HepG2 (cell line): ENCODE measurements at regions not wholly inside any gene's neighbourhood (a gene's known extent, or its start where the extent isn't known, plus 50 kb on each side); places are given as distances from the start of the nearest gene placed in this dataset.

ENCODE experiments used
- ATAC-seq: fragments of 200-7000 bp; cut with Tn5 transposase; 3 replicates; pipeline ENCODE4 v1.9.1; 2020; ENCODE audit warnings: mild to moderate bottlenecking, moderate library complexity
- BruUV-seq: library from RNA; stranded (reverse); fragments of 400-500 nt; replicated peaks from 2 replicates; lab custom pipeline; 2021; lab: Mats Ljungman, UMichigan
- CTCF ChIA-PET: fragments of 300-600 bp; formaldehyde crosslinking; extraction: SDS; loops from one replicate; lab custom pipeline; 2021; ENCODE audit warnings: low total read pairs, inconsistent platforms, low intra/inter-chr PET ratio; lab: Yijun Ruan, JAX
- POLR2A ChIA-PET: fragments of 350-600 bp; sonication (Branson Sonifier 250); formaldehyde crosslinking; loops from one replicate; lab custom pipeline; 2020; ENCODE audit warnings: antibody characterized with exemption, inconsistent platforms; lab: Yijun Ruan, JAX
- DNase-seq: peaks from one replicate; pipeline ENCODE4 v3.0.0-alpha.2; 2015; ENCODE audit warnings: low spot score
- FAIRE-seq: peaks from 3 replicates; lab custom pipeline; 2011; peaks lifted over from hg19 to GRCh38; lab: Jason Lieb, UNC
- H2AFZ ChIP-seq: one replicate; pipeline ENCODE4 v1.6.1; 2011; ENCODE audit warnings: low read length, inconsistent platforms
- H3K27ac ChIP-seq: fragments of 300-600 bp; 3 replicates; pipeline ENCODE4 v1.8.0; 2011; ENCODE audit warnings: mixed run types, mild to moderate bottlenecking, mixed read lengths, low read length, inconsistent platforms; ENCODE audit not compliant: insufficient read depth; ENCODE audit errors: extremely low read length
- H3K27me3 ChIP-seq, 2 experiments: fragments of 200-600 bp in 1 of 2; 2 replicates in 1 of 2; 3 replicates in 1 of 2; pipeline versions ENCODE4 v1.6.0 to v1.8.0; 2011; ENCODE audit warnings: low read length in 2 of 2, mild to moderate bottlenecking in 2 of 2, moderate library complexity in 2 of 2, inconsistent platforms in 1 of 2; ENCODE audit not compliant: insufficient read depth in 2 of 2, control insufficient read depth in 1 of 2
- H3K36me3 ChIP-seq, 2 experiments: fragments of 200-600 bp in 1 of 2; replicated peaks in 1 of 2; 2 replicates in 1 of 2; 3 replicates in 1 of 2; pipeline versions ENCODE4 v1.5.1 to v1.8.0; 2011; ENCODE audit warnings: low read length in 2 of 2, inconsistent platforms in 1 of 2; ENCODE audit not compliant: insufficient read depth in 2 of 2, control insufficient read depth in 1 of 2
- H3K4me1 ChIP-seq: 2 replicates; pipeline ENCODE4 v1.5.1; 2012; ENCODE audit warnings: low read length, inconsistent platforms; ENCODE audit not compliant: insufficient read depth
- H3K4me2 ChIP-seq: 2 replicates; pipeline ENCODE4 v1.6.0; 2011; ENCODE audit warnings: low read depth, low read length, inconsistent platforms
- H3K4me3 ChIP-seq, 3 experiments: fragments of 200-600 bp in 1 of 3; sonication (generic), shearing (Covaris generic) in 1 of 3; replicated peaks in 1 of 3; 2 replicates each; pipeline ENCODE4 v1.5.1; 2011 to 2016; ENCODE audit warnings: low read length in 3 of 3, inconsistent platforms in 2 of 3, low read depth in 2 of 3, mild to moderate bottlenecking in 2 of 3, control low read depth in 1 of 3, mixed read lengths in 1 of 3; ENCODE audit not compliant: insufficient read depth in 1 of 3
- H3K79me2 ChIP-seq: one replicate; pipeline ENCODE4 v1.6.1; 2011; ENCODE audit warnings: low read length, inconsistent platforms; ENCODE audit not compliant: insufficient read depth
- H3K9ac ChIP-seq: 2 replicates; pipeline ENCODE4 v1.6.0; 2011; ENCODE audit warnings: mild to moderate bottlenecking, low read depth, low read length, inconsistent platforms; ENCODE audit not compliant: insufficient read depth
- H3K9me3 ChIP-seq: 2 replicates; pipeline ENCODE4 v1.5.1; 2012; ENCODE audit warnings: mild to moderate bottlenecking, low read length
- H4K20me1 ChIP-seq: 2 replicates; pipeline ENCODE4 v1.6.0; 2011; ENCODE audit warnings: inconsistent platforms, mild to moderate bottlenecking, low read length, moderate library complexity; ENCODE audit not compliant: insufficient read depth
- CSRNP2 ChIP-seq: sonication (generic); formaldehyde crosslinking; conservative IDR thresholded peaks from 2 replicates; pipeline ENCODE4 v1.8.0; 2022; ENCODE audit warnings: low read depth, missing genetic modification reagents
- E2F1 ChIP-seq: sonication (generic); formaldehyde crosslinking; IDR thresholded peaks from 2 replicates; pipeline ENCODE4 v1.5.0; 2020; ENCODE audit warnings: missing genetic modification reagents
- GTF2F1 ChIP-seq: fragments of 150-350 bp; IDR thresholded peaks from 2 replicates; pipeline ENCODE4 v1.6.1; 2014; ENCODE audit warnings: low read length
- MIXL1 ChIP-seq: IDR thresholded peaks from 2 replicates; pipeline ENCODE4 v1.6.1; 2016
- NFE2 ChIP-seq: sonication (generic); formaldehyde crosslinking; IDR thresholded peaks from 2 replicates; pipeline ENCODE4 v1.4.0; 2020; ENCODE audit warnings: missing genetic modification reagents
- PLSCR1 ChIP-seq: sonication (generic); formaldehyde crosslinking; IDR thresholded peaks from 2 replicates; pipeline ENCODE4 v1.5.0; 2020; ENCODE audit warnings: missing genetic modification reagents, mild to moderate bottlenecking, borderline replicate concordance
- SMC3 ChIP-seq: IDR thresholded peaks from 2 replicates; pipeline ENCODE4 v1.6.1; 2011; ENCODE audit warnings: low read length, improper control_type of control experiment
- SP2 ChIP-seq: sonication (generic); formaldehyde crosslinking; IDR thresholded peaks from 2 replicates; pipeline ENCODE4 v1.5.1; 2020; ENCODE audit warnings: mild to moderate bottlenecking, missing genetic modification reagents
- USF2 ChIP-seq, 2 experiments: sonication (generic) in 1 of 2; formaldehyde crosslinking in 1 of 2; IDR thresholded peaks; 2 replicates each; pipeline versions ENCODE4 v1.5.1 to v1.6.1; 2011 to 2020; ENCODE audit warnings: borderline replicate concordance in 1 of 2, low read depth in 1 of 2, low read length in 1 of 2, mild to moderate bottlenecking in 1 of 2, missing genetic modification reagents in 1 of 2, moderate library complexity in 1 of 2
- ZFY ChIP-seq: sonication (generic); formaldehyde crosslinking; IDR thresholded peaks from 2 replicates; pipeline ENCODE4 v1.4.0; 2020; ENCODE audit warnings: missing genetic modification reagents
- ZNF234 ChIP-seq: sonication (generic); formaldehyde crosslinking; conservative IDR thresholded peaks from 2 replicates; pipeline ENCODE4 v1.5.1; 2020; ENCODE audit warnings: mild to moderate bottlenecking, missing genetic modification reagents
- ZNF567 ChIP-seq: sonication (generic); formaldehyde crosslinking; IDR thresholded peaks from 2 replicates; pipeline ENCODE4 v1.8.1; 2023; ENCODE audit warnings: mild to moderate bottlenecking, missing genetic modification reagents, borderline replicate concordance
- ZNF607 ChIP-seq: sonication (generic); formaldehyde crosslinking; IDR thresholded peaks from 2 replicates; pipeline ENCODE4 v1.5.1; 2020; ENCODE audit warnings: missing genetic modification reagents, mild to moderate bottlenecking, borderline replicate concordance
- WGBS: methylation state at CpG from one replicate; pipeline ENCODE4 v1.1.6; 2017; ENCODE audit warnings: low lambda C conversion rate; 5-methylcytosine and 5-hydroxymethylcytosine counted together
- in situ Hi-C: cut with HindIII; loops from 2 replicates; pipeline ENCODE4 v1.10.0; 2017; ENCODE audit warnings: low pct_unique_long_range_greater_than_20kb; ENCODE audit not compliant: extremely low pct_ligation_motif_present
- intact Hi-C: fragments of 100-400 bp; cut with micrococcal nuclease; formaldehyde crosslinking; loops from one replicate; pipeline ENCODE4 v1.10.0; 2022; ENCODE audit not compliant: unreplicated experiment

GRCh38 chr11:64455456-64456261 is 96.7 kb downstream of the RPS6KA4 start:
- Histone ChIP-seq H3K9me3 (no peaks in the 10 kb centered on the region), H3K79me2 (no peaks in the 10 kb centered on the region), H4K20me1 (no peaks in the 10 kb centered on the region), H3K27ac (no peak overlapping the region), H3K4me2 (no peak overlapping the region), H3K4me1 (no peaks in the 10 kb centered on the region), H3K9ac (no peak overlapping the region), H2AFZ (no peak overlapping the region), H3K4me3 (no peak overlapping the region), H3K36me3 (no peaks in the 10 kb centered on the region), H3K27me3 (peaks cover 5 to 69% of the 10 kb centered on the region in 2 experiments; a peak in 3 of 5 replicates)
- no peak for TF ChIP-seq E2F1
- no peak for TF ChIP-seq ZNF607 (CRISPR knock-in tag)
- TF ChIP-seq ZNF567 (CRISPR knock-in tag): no peak
- no peak for TF ChIP-seq USF2 (IDR thresholded peaks at IDR 0.05; ENCODE audit: low read depth, low read length)
- no peak for TF ChIP-seq USF2 (CRISPR knock-in tag; IDR thresholded peaks at IDR 0.05; ENCODE audit: borderline replicate concordance)
- TF ChIP-seq CSRNP2 (CRISPR knock-in tag): no peak
- no peak for TF ChIP-seq GTF2F1
- TF ChIP-seq NFE2: no peak
- no peak for TF ChIP-seq MIXL1 (CRISPR knock-in tag)
- TF ChIP-seq ZNF234 (CRISPR knock-in tag): no peak
- no peak for TF ChIP-seq ZFY (CRISPR knock-in tag)
- TF ChIP-seq SP2 (CRISPR knock-in tag): no peak
- no peak for TF ChIP-seq SMC3
- no peak for TF ChIP-seq PLSCR1 (CRISPR knock-in tag)
- intact Hi-C loops: no loop called here
- DNase-seq (no peak), FAIRE-seq (no peak), ATAC-seq (no peak)
- no TSS peak for BruUV-seq
- CTCF ChIA-PET: no interaction called here
- POLR2A ChIA-PET: no interaction called here
- in situ Hi-C loops: no loop called here
- WGBS: 39% methylated on average over 17 of the region's 22 CpGs
